B cell (primary cell): ENCODE measurements at regions not wholly inside any gene's neighbourhood (a gene's known extent, or its start where the extent isn't known, plus 50 kb on each side); places are given as distances from the start of the nearest gene placed in this dataset.

Experiments used
- ATAC-seq: fragments of 200-7000 bp; cut with Tn5 transposase; one replicate; pipeline ENCODE4 v1.10.0; 2021; ENCODE audit warnings: low read depth, mild to moderate bottlenecking, moderate number of reproducible peaks, moderate library complexity
- CTCF ChIA-PET: fragments of 350-600 bp; sonication (Branson Sonifier 250); formaldehyde crosslinking; loops from one replicate; lab custom pipeline; 2021; ENCODE audit warnings: antibody characterized with exemption, inconsistent platforms; lab: Charles Lee
- POLR2A ChIA-PET: fragments of 350-600 bp; sonication (Branson Sonifier 250); formaldehyde crosslinking; loops from one replicate; lab custom pipeline; 2021; ENCODE audit warnings: antibody characterized with exemption; lab: Charles Lee
- DNase-seq: peaks from one replicate; pipeline ENCODE4 v3.0.0; 2013
- H2AFZ ChIP-seq: 2 replicates; pipeline ENCODE4 v1.6.1; 2012; ENCODE audit warnings: mild to moderate bottlenecking, low read depth, low read length; ENCODE audit not compliant: insufficient read depth, poor library complexity, severe bottlenecking
- H3K27ac ChIP-seq, 2 donors: 1 replicate in 1 of 2; 2 replicates in 1 of 2; pipeline ENCODE4 v1.5.1; 2012 to 2013; ENCODE audit warnings: low read length in 2 of 2, mild to moderate bottlenecking in 2 of 2, moderate library complexity in 1 of 2
- H3K27me3 ChIP-seq, 4 experiments: fragments of 200-600 bp in 1 of 4; sonication (generic) in 1 of 4; replicated peaks in 1 of 4; 1 replicate in 2 of 4; 2 replicates in 2 of 4; pipeline versions ENCODE4 v1.6.1 to v1.7.0; 2013 to 2016; ENCODE audit warnings: low read length in 3 of 4, mild to moderate bottlenecking in 2 of 4, mixed read lengths in 1 of 4, moderate library complexity in 1 of 4; ENCODE audit not compliant: insufficient read depth in 4 of 4, control insufficient read depth in 3 of 4; ENCODE audit errors: control extremely low read depth in 1 of 4
- H3K36me3 ChIP-seq, 2 experiments: replicated peaks in 1 of 2; 1 replicate in 1 of 2; 2 replicates in 1 of 2; pipeline versions ENCODE4 v1.6.1 to v1.7.1; 2013; ENCODE audit warnings: low read length in 1 of 2; ENCODE audit not compliant: insufficient read depth in 2 of 2, control insufficient read depth in 1 of 2; ENCODE audit errors: control extremely low read depth in 1 of 2, extremely low read depth in 1 of 2
- H3K4me1 ChIP-seq, 2 donors: fragments of 200-600 bp in 1 of 2; sonication (generic) in 1 of 2; 1 replicate in 1 of 2; 2 replicates in 1 of 2; pipeline versions ENCODE4 v1.5.1 to v1.6.1; 2013 to 2017; ENCODE audit warnings: low read length in 2 of 2; ENCODE audit not compliant: control insufficient read depth in 2 of 2, insufficient read depth in 2 of 2
- H3K4me2 ChIP-seq: replicated peaks from 2 replicates; pipeline ENCODE3; 2012; ENCODE audit warnings: mild to moderate bottlenecking, low read depth, low read length; ENCODE audit not compliant: poor library complexity, severe bottlenecking
- H3K4me3 ChIP-seq, 5 experiments: fragments of 200-600 bp in 1 of 5; sonication (generic) in 1 of 5; 1 replicate in 3 of 5; 2 replicates in 2 of 5; pipeline versions ENCODE4 v1.5.1 to v1.7.0; 2011 to 2016; ENCODE audit warnings: low read length in 4 of 5, mild to moderate bottlenecking in 4 of 5, low read depth in 2 of 5, control low read depth in 1 of 5, moderate library complexity in 1 of 5; ENCODE audit not compliant: insufficient read depth in 1 of 5; ENCODE audit errors: control extremely low read depth in 1 of 5, extremely low read depth in 1 of 5
- H3K79me2 ChIP-seq: fragments of 200-600 bp; sonication (generic); one replicate; pipeline ENCODE4 v1.6.0; 2016; ENCODE audit warnings: low read length; ENCODE audit not compliant: control insufficient read depth, insufficient read depth
- H3K9ac ChIP-seq: fragments of 200-600 bp; sonication (generic); 2 replicates; pipeline ENCODE4 v1.6.1; 2017; ENCODE audit warnings: mild to moderate bottlenecking, low read length, moderate library complexity
- H3K9me3 ChIP-seq, 3 donors: one replicate each; pipeline versions ENCODE4 v1.6.1 to v1.7.1; 2013; ENCODE audit warnings: low read length in 2 of 3; ENCODE audit not compliant: control insufficient read depth in 2 of 3, insufficient read depth in 1 of 3; ENCODE audit errors: control extremely low read depth in 1 of 3
- H4K20me1 ChIP-seq: 2 replicates; pipeline ENCODE4 v1.6.0; 2012; ENCODE audit warnings: mild to moderate bottlenecking, low read length; ENCODE audit not compliant: insufficient read depth, control insufficient read depth, poor library complexity, severe bottlenecking
- H3K27ac Mint-ChIP-seq: one replicate; pipeline ENCODE4 v1.8.0; 2021; ENCODE audit warnings: mixed read lengths
- H3K27me3 Mint-ChIP-seq: one replicate; pipeline ENCODE4 v1.8.0; 2021; ENCODE audit warnings: mixed read lengths
- H3K4me1 Mint-ChIP-seq: one replicate; pipeline ENCODE4 v1.8.0; 2021; ENCODE audit warnings: mixed read lengths
- H3K4me3 Mint-ChIP-seq: one replicate; pipeline ENCODE4 v1.8.0; 2021; ENCODE audit warnings: mixed read lengths
- H3K9me3 Mint-ChIP-seq: one replicate; pipeline ENCODE4 v1.8.0; 2022; ENCODE audit warnings: mixed read lengths; ENCODE audit not compliant: insufficient read depth
- CTCF ChIP-seq: fragments of 200-600 bp; IDR thresholded peaks from one replicate; pipeline ENCODE4 v1.8.0; 2022; ENCODE audit warnings: antibody characterized with exemption, mild to moderate bottlenecking
- EZH2 ChIP-seq: IDR thresholded peaks from 2 replicates; pipeline ENCODE4 v1.6.1; 2012; ENCODE audit warnings: borderline replicate concordance, low read depth, mild to moderate bottlenecking, moderate library complexity, low read length; ENCODE audit not compliant: insufficient read depth, poor library complexity, severe bottlenecking
- WGBS: methylation state at CpG from one replicate; pipeline ENCODE4 v1.1.5; 2013; ENCODE audit warnings: missing lambda C conversion rate; ENCODE audit not compliant: insufficient coverage; 5-methylcytosine and 5-hydroxymethylcytosine counted together
- intact Hi-C: fragments of 100-400 bp; cut with micrococcal nuclease; formaldehyde crosslinking; loops from one replicate; pipeline ENCODE4 v1.10.0; 2022

DNA sequence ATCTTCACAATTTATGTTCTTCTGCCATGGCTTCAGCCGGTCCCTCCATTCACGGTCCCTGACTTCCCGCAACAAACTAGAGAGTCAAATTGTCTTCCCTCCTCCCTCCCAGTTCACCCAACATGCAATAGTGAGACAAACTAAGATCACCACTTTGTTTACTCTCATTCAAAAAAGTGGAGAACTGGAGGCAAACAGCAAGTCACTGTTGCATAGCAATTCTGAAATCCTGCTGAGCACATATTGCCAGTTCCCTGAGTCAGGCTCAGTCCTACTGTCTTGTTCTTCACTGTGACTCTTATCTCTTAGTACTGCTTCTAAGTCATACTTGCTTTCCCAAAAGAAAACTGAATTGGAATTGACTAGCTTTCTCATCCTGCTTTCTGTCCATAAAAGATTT is 287.2 kb upstream of the SASH1 start:
- ChIA-PET POLR2A (no interaction called here), CTCF (no interaction called here)
- no peak for DNase-seq
- intact Hi-C loops: no loop called here
- Histone ChIP-seq H3K9ac (no peak overlapping the region), H3K4me1 (no peaks in the 10 kb centered on the region), H2AFZ (no peak overlapping the region), H3K4me2 (no peak overlapping the region), H3K36me3 (no peaks in the 10 kb centered on the region), H3K27me3 (no peaks in the 10 kb centered on the region), H4K20me1 (no peaks in the 10 kb centered on the region), H3K9me3 (peaks cover 0 to 11% (median 7%) of the 10 kb centered on the region in 3 donors), H3K79me2 (no peaks in the 10 kb centered on the region), H3K27ac (no peak overlapping the region), H3K4me3 (no peak overlapping the region)
- no peak overlapping the region for H3K27ac Mint-ChIP-seq
- WGBS: 75% methylated on average over 3 of the region's 3 CpGs
- ATAC-seq: no peak
- TF ChIP-seq CTCF: no peak
- TF ChIP-seq EZH2: no peak
- no peaks in the 10 kb centered on the region for H3K4me1 Mint-ChIP-seq
- H3K9me3 Mint-ChIP-seq: peaks cover 3% of the 10 kb centered on the region
- no peaks in the 10 kb centered on the region for H3K27me3 Mint-ChIP-seq
- H3K4me3 Mint-ChIP-seq: no peak overlapping the region

GRCh38 chr6:148059869-148060268 is 282.8 kb upstream of the SASH1 start:
- H3K9me3 Mint-ChIP-seq: peaks cover 9% of the 10 kb centered on the region
- Histone ChIP-seq H3K27ac (no peak overlapping the region), H3K4me1 (no peaks in the 10 kb centered on the region), H3K9me3 (peaks cover 0 to 15% (median 7%) of the 10 kb centered on the region in 3 donors), H3K79me2 (no peaks in the 10 kb centered on the region), H3K27me3 (no peaks in the 10 kb centered on the region), H2AFZ (no peak overlapping the region), H4K20me1 (no peaks in the 10 kb centered on the region), H3K4me2 (no peak overlapping the region), H3K9ac (no peak overlapping the region), H3K36me3 (no peaks in the 10 kb centered on the region), H3K4me3 (no peak overlapping the region)
- DNase-seq: no peak
- H3K4me3 Mint-ChIP-seq: no peak overlapping the region
- ATAC-seq: no peak
- POLR2A ChIA-PET: no interaction called here
- H3K27me3 Mint-ChIP-seq: no peaks in the 10 kb centered on the region
- WGBS: 64% methylated on average over 1 of the region's 1 CpG
- no peak overlapping the region for H3K27ac Mint-ChIP-seq
- intact Hi-C loops: no loop called here
- TF ChIP-seq CTCF (no peak), EZH2 (no peak)
- CTCF ChIA-PET: no interaction called here
- no peaks in the 10 kb centered on the region for H3K4me1 Mint-ChIP-seq
